ENCODE measurements at regions not wholly inside any gene's neighbourhood (a gene's known extent, or its start where the extent isn't known, plus 50 kb on each side); places are given as distances from the start of the nearest gene placed in this dataset.
"Not testable (repeated sequence)": the region's sequence is repeated elsewhere in the genome, so short reads cannot be mapped to it uniquely, and the experiment has no call there.

GRCh38 chr13:80490491-80490943, 149.6 kb upstream of the SPRY2 start:
- not testable (repeated sequence) for TF ChIP-seq CTCF (IDR thresholded peaks at IDR 0.05; ENCODE audit: poor library complexity); EZH2 (IDR thresholded peaks at IDR 0.05; ENCODE audit: borderline replicate concordance)

Measured in hepatocyte (in vitro differentiated cells).